GM12865 (cell line): ENCODE measurements at regions not wholly inside any gene's neighbourhood (a gene's known extent, or its start where the extent isn't known, plus 50 kb on each side); places are given as distances from the start of the nearest gene placed in this dataset.
A peak's percentile ranks its signal among the peaks of the same experiment; 100 is the strongest.

Experiments used
- DNase-seq: peaks from one replicate; pipeline ENCODE4 v3.0.0; 2010; ENCODE audit warnings: low read depth
- H3K4me3 ChIP-seq: 2 replicates; pipeline ENCODE4 v1.5.1; 2011; ENCODE audit warnings: mild to moderate bottlenecking, low read depth, low read length, control low read depth
- TF ChIP-seq, protein P1 (sequence below): IDR thresholded peaks from 2 replicates; pipeline ENCODE4 v1.5.1; 2011; ENCODE audit warnings: low read length, control low read depth, low read depth, inconsistent platforms; ENCODE audit not compliant: insufficient read depth; ENCODE audit errors: missing control alignments

DNA sequence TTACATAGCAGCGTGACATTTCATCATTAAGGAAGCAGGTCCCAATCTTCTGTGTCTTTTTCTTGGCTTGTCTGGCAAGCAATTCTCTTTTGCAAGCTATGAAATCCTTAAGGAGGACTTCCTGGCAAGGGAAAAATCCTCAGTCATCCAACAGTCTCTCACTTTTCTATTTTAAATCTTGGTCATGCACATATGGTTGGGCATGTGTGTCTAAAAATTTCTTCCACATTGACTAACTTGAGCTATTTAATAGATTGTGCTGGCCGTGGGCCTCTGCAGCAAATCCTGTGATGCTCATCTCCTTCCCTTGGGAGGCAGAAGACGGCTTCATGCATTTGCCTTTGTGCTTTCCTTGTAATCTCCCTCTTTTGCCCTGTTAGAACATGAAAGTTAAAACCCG is 634.3 kb upstream of the FANCL start:
- H3K4me3 ChIP-seq, result no peak overlapping the region
- DNase-seq, result no peak
- TF ChIP-seq, protein P1, sequence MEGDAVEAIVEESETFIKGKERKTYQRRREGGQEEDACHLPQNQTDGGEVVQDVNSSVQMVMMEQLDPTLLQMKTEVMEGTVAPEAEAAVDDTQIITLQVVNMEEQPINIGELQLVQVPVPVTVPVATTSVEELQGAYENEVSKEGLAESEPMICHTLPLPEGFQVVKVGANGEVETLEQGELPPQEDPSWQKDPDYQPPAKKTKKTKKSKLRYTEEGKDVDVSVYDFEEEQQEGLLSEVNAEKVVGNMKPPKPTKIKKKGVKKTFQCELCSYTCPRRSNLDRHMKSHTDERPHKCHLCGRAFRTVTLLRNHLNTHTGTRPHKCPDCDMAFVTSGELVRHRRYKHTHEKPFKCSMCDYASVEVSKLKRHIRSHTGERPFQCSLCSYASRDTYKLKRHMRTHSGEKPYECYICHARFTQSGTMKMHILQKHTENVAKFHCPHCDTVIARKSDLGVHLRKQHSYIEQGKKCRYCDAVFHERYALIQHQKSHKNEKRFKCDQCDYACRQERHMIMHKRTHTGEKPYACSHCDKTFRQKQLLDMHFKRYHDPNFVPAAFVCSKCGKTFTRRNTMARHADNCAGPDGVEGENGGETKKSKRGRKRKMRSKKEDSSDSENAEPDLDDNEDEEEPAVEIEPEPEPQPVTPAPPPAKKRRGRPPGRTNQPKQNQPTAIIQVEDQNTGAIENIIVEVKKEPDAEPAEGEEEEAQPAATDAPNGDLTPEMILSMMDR, result no peak

DNA sequence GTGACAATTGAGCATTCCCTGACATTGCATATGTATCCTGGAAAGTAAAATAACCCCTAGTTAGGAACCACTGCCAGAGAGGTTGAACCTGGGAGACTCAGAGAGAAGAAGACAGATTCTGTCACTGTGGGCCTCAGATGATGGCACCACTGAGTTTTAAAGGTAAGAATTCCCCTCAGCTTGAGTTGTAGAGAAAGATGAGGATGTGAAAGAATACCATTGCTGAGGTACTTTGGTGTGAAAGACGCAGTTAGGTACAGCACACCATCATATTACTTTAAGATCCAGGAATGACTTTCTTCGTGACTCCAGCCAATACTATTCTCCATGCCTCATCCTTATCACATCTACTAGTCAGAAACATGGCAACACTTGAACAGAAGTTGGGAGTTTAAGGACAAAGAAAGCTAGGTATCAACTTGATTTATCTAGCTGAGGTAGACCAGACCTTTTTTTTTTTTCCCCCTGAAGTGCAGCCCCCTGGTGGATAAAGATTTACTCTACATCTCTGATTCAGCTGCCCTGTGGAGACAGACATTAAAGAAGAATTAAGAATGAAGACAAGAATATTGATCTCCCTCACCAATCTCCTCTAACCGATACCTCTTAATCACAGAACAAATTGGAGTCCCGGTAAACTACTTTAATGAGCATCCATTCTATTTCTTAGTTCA is 630.5 kb upstream of the FANCL start:
- H3K4me3 ChIP-seq, result no peak overlapping the region
- peak; percentile 9 for DNase-seq
- TF ChIP-seq, protein P1, result peak; percentile 20

DNA sequence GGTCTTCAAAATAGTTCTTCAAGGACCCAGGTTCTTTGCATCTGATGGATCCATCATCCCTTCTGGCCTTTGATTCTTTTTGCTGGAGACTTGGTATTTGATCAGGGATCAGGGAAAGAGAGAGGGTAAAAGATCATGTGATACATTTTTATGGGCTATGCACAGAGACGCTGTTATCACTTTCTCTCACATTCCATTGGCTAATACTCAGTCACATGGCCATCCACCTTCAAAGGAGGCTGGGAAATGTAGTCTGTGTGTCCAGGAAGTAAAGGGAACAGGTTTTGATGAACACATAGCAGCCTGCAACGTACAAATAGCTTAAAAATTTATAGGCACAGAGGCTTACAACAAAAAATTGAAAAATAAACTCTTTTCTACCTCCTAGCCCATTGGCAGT is 629.6 kb upstream of the FANCL start:
- no peak overlapping the region for H3K4me3 ChIP-seq
- DNase-seq, result peak; percentile 43
- TF ChIP-seq, protein P1, result no peak

DNA sequence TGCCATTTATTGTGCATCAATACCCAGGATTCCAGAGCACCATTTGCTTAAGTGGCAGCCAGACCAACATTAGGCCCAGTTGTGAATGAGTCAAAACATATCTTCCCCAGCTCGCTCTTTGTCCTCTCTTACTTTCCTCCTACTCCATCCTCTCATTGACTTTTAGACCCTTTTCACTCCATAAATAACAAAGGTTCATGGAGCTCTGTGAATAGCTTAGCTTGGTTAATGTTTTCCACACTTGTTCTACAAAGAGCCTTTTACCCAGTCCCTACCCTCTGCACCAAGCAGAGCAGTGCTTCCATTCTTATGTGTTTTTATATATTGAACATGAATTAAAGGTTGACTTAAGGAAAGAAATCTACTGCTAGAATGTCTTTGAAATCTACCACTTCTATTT is 625.8 kb upstream of the FANCL start:
- TF ChIP-seq, protein P1, result no peak
- no peak for DNase-seq
- no peak overlapping the region for H3K4me3 ChIP-seq

DNA sequence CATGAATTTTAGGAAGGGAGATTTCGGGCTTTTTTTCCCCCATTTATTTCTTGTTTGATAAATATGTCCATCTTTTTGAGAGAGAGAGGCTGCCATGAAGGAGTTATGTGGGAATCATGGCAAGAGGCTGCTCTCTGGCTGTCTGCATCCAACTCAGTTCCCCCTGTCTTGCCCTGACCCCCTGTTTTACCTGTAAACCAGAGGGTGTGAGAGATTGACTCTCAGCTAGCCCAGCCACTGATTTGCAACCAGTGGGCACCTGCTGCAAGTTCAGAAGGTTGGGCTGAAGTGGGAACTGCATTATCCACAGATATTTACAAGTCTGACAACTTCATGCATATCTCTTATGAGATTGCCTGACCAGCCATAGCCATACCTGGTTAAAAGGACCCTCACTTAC is 625.4 kb upstream of the FANCL start:
- no peak for DNase-seq
- TF ChIP-seq, protein P1, result no peak

DNA sequence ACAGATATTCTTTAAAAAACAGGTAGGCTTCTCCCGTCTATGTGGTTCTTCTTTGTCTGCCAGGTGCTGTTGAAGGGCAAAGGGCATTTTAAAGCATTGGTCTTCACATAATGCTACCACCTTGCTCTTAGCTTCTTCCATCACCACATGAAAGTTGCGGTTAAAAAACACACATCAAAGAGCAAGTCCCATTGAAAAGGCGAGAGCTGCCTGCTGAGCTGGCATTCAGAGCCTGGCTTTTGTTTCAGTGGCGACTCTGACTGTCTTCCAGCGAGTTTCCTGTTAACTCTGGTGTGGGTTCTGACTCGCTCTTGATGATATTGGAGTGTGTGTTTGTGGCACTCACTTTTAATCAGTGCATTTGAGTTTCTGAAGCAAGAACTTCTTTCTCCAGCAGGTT is 624.9 kb upstream of the FANCL start:
- no peak overlapping the region for H3K4me3 ChIP-seq
- TF ChIP-seq, protein P1, result no peak
- DNase-seq, result peak; percentile 41

More for the DNA sequence above, 625.4 kb upstream of the FANCL start:
- H3K4me3 ChIP-seq, result no peak overlapping the region

DNA sequence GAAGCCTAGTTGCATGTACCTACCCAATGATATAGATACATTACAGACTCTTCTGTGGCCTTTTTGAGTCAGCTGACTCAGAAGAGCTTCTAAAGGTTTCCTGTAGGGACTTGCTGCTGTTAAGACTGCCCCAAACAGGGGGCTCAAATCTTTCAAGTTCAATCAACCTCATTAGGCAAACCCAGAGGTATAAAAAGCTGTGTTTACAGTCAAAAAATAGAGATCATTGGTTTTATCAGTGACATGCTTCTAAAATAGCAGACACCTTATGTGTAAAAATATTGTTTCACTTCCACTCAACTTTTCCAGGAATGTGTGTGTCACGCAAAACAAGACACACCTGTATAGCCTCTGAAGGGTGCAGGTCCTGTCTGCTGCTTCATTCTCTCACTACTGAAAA is 624.3 kb upstream of the FANCL start:
- TF ChIP-seq, protein P1, result no peak
- peak; percentile 42 for DNase-seq
- H3K4me3 ChIP-seq, result no peak overlapping the region
